NT2/D1 (cell line): ENCODE measurements at regions not wholly inside any gene's neighbourhood (a gene's known extent, or its start where the extent isn't known, plus 50 kb on each side); places are given as distances from the start of the nearest gene placed in this dataset.

ENCODE experiments used
- YY1 ChIP-seq: IDR thresholded peaks from 2 replicates; pipeline ENCODE4 v1.6.1; 2011; ENCODE audit not compliant: insufficient read length, insufficient read depth
- ZNF274 ChIP-seq: IDR thresholded peaks from 2 replicates; pipeline ENCODE4 v1.6.1; 2011; ENCODE audit warnings: mild to moderate bottlenecking, low read depth, low read length

GRCh38 chr4:26140150-26140898, 180.5 kb upstream of the RBPJ start:
- TF ChIP-seq ZNF274 (no peak), YY1 (no peak)
